B cell (primary cell): ENCODE measurements at regions not wholly inside any gene's neighbourhood (a gene's known extent, or its start where the extent isn't known, plus 50 kb on each side); places are given as distances from the start of the nearest gene placed in this dataset.

ENCODE experiments used
- EZH2 ChIP-seq: IDR thresholded peaks from 2 replicates; pipeline ENCODE4 v1.6.1; 2012; ENCODE audit warnings: borderline replicate concordance, low read depth, mild to moderate bottlenecking, moderate library complexity, low read length; ENCODE audit not compliant: insufficient read depth, poor library complexity, severe bottlenecking
- TF ChIP-seq, protein P1 (sequence below): fragments of 200-600 bp; IDR thresholded peaks from one replicate; pipeline ENCODE4 v1.8.0; 2022; ENCODE audit warnings: antibody characterized with exemption, mild to moderate bottlenecking

DNA sequence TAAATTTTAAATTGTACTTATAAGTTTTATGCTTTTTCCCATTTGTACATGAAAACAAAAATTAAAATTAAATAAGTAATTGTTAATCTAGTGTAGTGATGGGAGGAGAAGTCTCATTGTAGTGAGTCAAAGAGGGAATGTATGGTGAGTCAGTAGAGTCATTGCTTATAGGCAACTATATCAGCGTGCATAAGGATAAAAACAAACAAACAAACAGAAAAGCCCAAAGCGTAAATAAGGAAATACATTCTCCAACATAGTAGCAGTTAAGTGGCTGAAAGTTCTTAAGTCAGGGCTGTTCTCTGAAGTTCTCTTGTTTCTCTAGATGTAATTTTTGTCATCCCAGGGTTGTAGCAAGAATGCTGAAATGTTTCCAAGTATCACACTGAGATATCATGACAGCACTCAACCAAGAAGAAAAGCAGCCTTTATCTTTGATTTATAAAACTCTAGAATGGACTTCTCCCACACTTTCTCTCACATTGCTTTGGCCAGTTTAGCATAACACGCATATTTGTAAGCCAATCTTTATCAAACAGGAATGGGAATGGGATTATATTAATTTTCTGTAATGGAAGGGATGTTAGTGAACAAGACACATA, 184.1 kb upstream of the TP63 start:
- TF ChIP-seq, protein P1, sequence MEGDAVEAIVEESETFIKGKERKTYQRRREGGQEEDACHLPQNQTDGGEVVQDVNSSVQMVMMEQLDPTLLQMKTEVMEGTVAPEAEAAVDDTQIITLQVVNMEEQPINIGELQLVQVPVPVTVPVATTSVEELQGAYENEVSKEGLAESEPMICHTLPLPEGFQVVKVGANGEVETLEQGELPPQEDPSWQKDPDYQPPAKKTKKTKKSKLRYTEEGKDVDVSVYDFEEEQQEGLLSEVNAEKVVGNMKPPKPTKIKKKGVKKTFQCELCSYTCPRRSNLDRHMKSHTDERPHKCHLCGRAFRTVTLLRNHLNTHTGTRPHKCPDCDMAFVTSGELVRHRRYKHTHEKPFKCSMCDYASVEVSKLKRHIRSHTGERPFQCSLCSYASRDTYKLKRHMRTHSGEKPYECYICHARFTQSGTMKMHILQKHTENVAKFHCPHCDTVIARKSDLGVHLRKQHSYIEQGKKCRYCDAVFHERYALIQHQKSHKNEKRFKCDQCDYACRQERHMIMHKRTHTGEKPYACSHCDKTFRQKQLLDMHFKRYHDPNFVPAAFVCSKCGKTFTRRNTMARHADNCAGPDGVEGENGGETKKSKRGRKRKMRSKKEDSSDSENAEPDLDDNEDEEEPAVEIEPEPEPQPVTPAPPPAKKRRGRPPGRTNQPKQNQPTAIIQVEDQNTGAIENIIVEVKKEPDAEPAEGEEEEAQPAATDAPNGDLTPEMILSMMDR = no peak
- no peak for TF ChIP-seq EZH2
